GM18868 (cell line): ENCODE measurements at regions not wholly inside any gene's neighbourhood (a gene's known extent, or its start where the extent isn't known, plus 50 kb on each side); places are given as distances from the start of the nearest gene placed in this dataset.
"Not testable (repeated sequence)": the region's sequence is repeated elsewhere in the genome, so short reads cannot be mapped to it uniquely, and the experiment has no call there.

Experiments used
- ATAC-seq: cut with Tn5 transposase; IDR thresholded peaks from one replicate; pipeline ENCODE4 v1.9.1; 2021; ENCODE audit warnings: mild to moderate bottlenecking, moderate library complexity; ENCODE audit not compliant: unreplicated experiment

- no peak for ATAC-seq
These were observed 98.0 kb downstream of the SYF2 start for GRCh38 chr1:25134307-25134706.

- ATAC-seq, result no peak
These were observed 100.5 kb downstream of the SYF2 start for GRCh38 chr1:25131794-25132193.

GRCh38 chr1:25130895-25131294 is 101.4 kb downstream of the SYF2 start:
- no peak for ATAC-seq

DNA sequence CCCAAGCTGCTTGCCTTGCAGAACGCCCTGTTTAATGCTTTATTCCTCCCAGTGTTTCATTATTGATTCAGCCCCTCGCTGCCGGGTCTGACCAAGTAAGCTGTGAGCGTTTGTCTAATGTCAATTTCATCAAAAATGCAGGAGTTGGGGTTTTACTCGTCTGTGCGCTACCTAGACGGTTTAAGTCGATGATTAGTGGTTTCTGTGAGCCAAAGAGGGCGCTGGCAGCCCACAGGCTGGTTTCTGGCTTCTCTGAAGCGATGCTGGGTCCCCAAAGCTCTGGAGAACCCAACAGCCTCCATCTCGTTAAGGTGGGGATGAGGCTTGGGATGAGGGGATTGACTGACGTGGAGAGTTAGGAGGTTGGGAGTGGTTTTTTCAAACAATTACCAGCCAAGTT is 102.9 kb downstream of the SYF2 start:
- no peak for ATAC-seq

- peak; percentile 75 for ATAC-seq
These were observed 104.1 kb downstream of the SYF2 start for GRCh38 chr1:25128121-25128621.

GRCh38 chr1:25126562-25126961 is 105.7 kb downstream of the SYF2 start:
- ATAC-seq, result no peak

- ATAC-seq, result peak; percentile 49
These were observed 108.8 kb downstream of the SYF2 start for GRCh38 chr1:25123551-25123950.

- ATAC-seq, result no peak
These were observed 109.6 kb downstream of the SYF2 start for GRCh38 chr1:25122747-25123146.

- ATAC-seq, result no peak
These were observed 112.0 kb downstream of the SYF2 start for GRCh38 chr1:25120281-25120680.

- no peak for ATAC-seq
These were observed 113.8 kb downstream of the SYF2 start for GRCh38 chr1:25118546-25118945.

GRCh38 chr1:25117233-25117823 is 115.0 kb downstream of the SYF2 start:
- no peak for ATAC-seq

DNA sequence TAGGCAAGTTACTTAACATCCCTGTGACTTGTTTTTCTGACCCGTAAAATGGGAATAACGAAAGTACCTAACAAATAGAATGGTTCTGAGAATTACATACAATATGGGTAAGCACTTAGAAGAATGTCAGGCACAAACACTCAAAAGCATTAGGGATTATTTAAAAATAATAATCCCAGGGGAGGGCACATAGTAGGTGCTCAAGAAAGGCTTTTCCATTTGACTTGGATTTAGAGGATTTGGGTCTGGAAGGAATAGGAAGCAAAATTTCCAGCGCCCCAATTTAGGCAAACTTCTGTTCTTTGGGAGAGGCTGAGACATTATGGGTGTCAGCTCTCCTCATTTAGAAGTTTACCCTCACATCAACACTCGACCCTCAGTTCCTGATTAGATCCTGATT is 115.5 kb downstream of the SYF2 start:
- no peak for ATAC-seq

GRCh38 chr1:25116117-25116516 is 116.2 kb downstream of the SYF2 start:
- ATAC-seq, result not testable (repeated sequence)

- ATAC-seq, result no peak
These were observed 118.6 kb downstream of the SYF2 start for GRCh38 chr1:25113731-25114130.

- no peak for ATAC-seq
These were observed 119.2 kb downstream of the SYF2 start for GRCh38 chr1:25113086-25113485.

GRCh38 chr1:25112400-25112799 is 119.9 kb downstream of the SYF2 start:
- ATAC-seq, result no peak

- ATAC-seq, result no peak
These were observed 120.6 kb downstream of the SYF2 start for GRCh38 chr1:25111706-25112105.

GRCh38 chr1:25110485-25110884 is 121.8 kb downstream of the SYF2 start:
- no peak for ATAC-seq

DNA sequence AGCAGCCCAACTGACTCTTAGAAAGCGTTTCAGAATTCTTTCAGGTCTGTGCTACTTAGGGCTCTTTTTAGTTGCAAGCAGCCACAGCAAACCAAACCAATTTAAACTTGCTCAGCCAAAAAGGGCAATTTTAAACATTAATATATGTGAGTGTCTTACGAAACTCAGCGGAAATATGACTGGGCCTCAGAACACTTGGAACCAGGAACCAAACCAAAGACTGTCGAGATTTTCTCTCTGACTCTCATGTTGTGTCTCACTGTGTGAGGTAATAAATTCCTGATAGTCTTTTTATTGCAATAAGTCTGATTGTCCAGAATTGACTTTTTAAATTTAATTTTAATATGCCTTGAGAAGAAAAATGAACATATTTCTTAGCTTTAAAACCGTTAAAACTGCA is 122.3 kb downstream of the SYF2 start:
- no peak for ATAC-seq

DNA sequence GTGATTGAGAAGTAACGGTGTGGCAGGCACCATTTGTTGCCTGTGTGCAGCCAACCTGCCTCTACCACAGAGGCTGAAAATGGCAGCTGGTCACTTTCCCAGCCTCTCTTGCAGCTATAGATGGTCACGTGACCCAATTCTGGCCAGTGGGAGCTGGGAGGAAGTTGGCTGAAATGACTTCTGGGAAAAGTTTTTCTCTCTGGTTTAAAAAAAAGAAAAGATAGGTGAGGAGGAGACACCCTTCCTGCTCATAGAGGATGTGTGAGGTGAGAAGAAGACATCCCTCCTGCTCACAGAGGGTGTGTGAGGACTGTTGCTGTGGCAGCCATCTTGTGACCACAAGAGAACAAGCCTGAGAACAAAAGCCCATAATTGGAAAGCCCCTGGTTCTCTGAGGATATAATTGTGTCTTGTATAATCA is 122.8 kb downstream of the SYF2 start:
- ATAC-seq, result no peak

- ATAC-seq, result no peak
These were observed 124.7 kb downstream of the SYF2 start for GRCh38 chr1:25107643-25108010.

- ATAC-seq, result no peak
These were observed 125.2 kb downstream of the SYF2 start for GRCh38 chr1:25106976-25107642.

- ATAC-seq, result no peak
These were observed 126.0 kb downstream of the SYF2 start for GRCh38 chr1:25106352-25106751.
